ENCODE measurements at regions not wholly inside any gene's neighbourhood (a gene's known extent, or its start where the extent isn't known, plus 50 kb on each side); places are given as distances from the start of the nearest gene placed in this dataset.
"Not testable (repeated sequence)": the region's sequence is repeated elsewhere in the genome, so short reads cannot be mapped to it uniquely, and the experiment has no call there.

GRCh38 chr7:19953411-19953810 is 180.0 kb upstream of the TMEM196 start:
- not testable (repeated sequence) for H3K27ac ChIP-seq (ENCODE audit: low read length, poor library complexity, severe bottlenecking); H2BK12ac ChIP-seq (ENCODE audit: low read length in 2 of 2); H3K4me1 ChIP-seq (ENCODE audit: control insufficient read depth, insufficient read depth, low read depth, low read length); DNase-seq; H3K4me2 ChIP-seq (ENCODE audit: low read length, poor library complexity, severe bottlenecking); H2AFZ ChIP-seq (ENCODE audit: low read depth, low read length); H2BK15ac ChIP-seq (ENCODE audit: low read depth, poor library complexity, severe bottlenecking); H3K4me3 ChIP-seq (ENCODE audit: insufficient read depth in 1 of 2, low read depth in 1 of 2, low read length in 2 of 2); H3K14ac ChIP-seq (ENCODE audit: low read length in 2 of 2); H3K27me3 ChIP-seq (ENCODE audit: control insufficient read depth in 1 of 2, insufficient read depth in 1 of 2, low read length in 2 of 2); H2BK120ac ChIP-seq (ENCODE audit: low read depth, low read length); H2BK5ac ChIP-seq (ENCODE audit: low read depth, low read length, poor library complexity, severe bottlenecking); H3K18ac ChIP-seq (ENCODE audit: low read depth in 1 of 2, low read length in 2 of 2); H2AK5ac ChIP-seq (ENCODE audit: low read length, severe bottlenecking); H3K4ac ChIP-seq (ENCODE audit: low read depth in 1 of 2, low read length in 2 of 2); H3K79me1 ChIP-seq (replicated peaks; ENCODE audit: low read length, poor library complexity, severe bottlenecking); H3K23ac ChIP-seq (ENCODE audit: low read length in 2 of 2); H3K9ac ChIP-seq (ENCODE audit: low read length); H4K91ac ChIP-seq (ENCODE audit: low read length); H3K36me3 ChIP-seq (ENCODE audit: control insufficient read depth in 1 of 2, insufficient read depth in 2 of 2, low read depth in 1 of 2, low read length in 2 of 2); H4K8ac ChIP-seq (ENCODE audit: low read length)
- 96% methylated on average over 5 of the region's 5 CpGs for WGBS
- H3K9me3 ChIP-seq (ENCODE audit: control insufficient read depth, low read length): peaks cover 21% of the 10 kb centered on the region

GRCh38 chr7:19948160-19948559 is 174.7 kb upstream of the TMEM196 start:
- H3K79me1 ChIP-seq (replicated peaks; ENCODE audit: low read length, poor library complexity, severe bottlenecking): no peaks in the 10 kb centered on the region
- H3K4me2 ChIP-seq (ENCODE audit: low read length, poor library complexity, severe bottlenecking): no peak overlapping the region
- H3K27ac ChIP-seq (ENCODE audit: low read length, poor library complexity, severe bottlenecking): no peak overlapping the region
- H2BK12ac ChIP-seq (ENCODE audit: low read length in 2 of 2): no peak overlapping the region
- H4K91ac ChIP-seq (ENCODE audit: low read length): no peak overlapping the region
- no peak overlapping the region for H4K8ac ChIP-seq (ENCODE audit: low read length)
- H3K18ac ChIP-seq (ENCODE audit: low read depth in 1 of 2, low read length in 2 of 2): no peak overlapping the region
- no peak overlapping the region for H3K4me3 ChIP-seq (ENCODE audit: insufficient read depth in 1 of 2, low read depth in 1 of 2, low read length in 2 of 2)
- H2AFZ ChIP-seq (ENCODE audit: low read depth, low read length): no peak overlapping the region
- no peak for DNase-seq
- no peak overlapping the region for H3K14ac ChIP-seq (ENCODE audit: low read length in 2 of 2)
- H3K4me1 ChIP-seq (ENCODE audit: control insufficient read depth, insufficient read depth, low read depth, low read length): no peaks in the 10 kb centered on the region
- no peak overlapping the region for H2BK120ac ChIP-seq (ENCODE audit: low read depth, low read length)
- H3K23ac ChIP-seq (ENCODE audit: low read length in 2 of 2): no peak overlapping the region
- H3K4ac ChIP-seq (ENCODE audit: low read depth in 1 of 2, low read length in 2 of 2): no peak overlapping the region
- 76% methylated on average over 2 of the region's 3 CpGs for WGBS
- H3K9me3 ChIP-seq (ENCODE audit: control insufficient read depth, low read length): peaks cover 4% of the 10 kb centered on the region
- H2BK5ac ChIP-seq (ENCODE audit: low read depth, low read length, poor library complexity, severe bottlenecking): no peak overlapping the region
- H3K9ac ChIP-seq (ENCODE audit: low read length): no peak overlapping the region
- H3K27me3 ChIP-seq (ENCODE audit: control insufficient read depth in 1 of 2, insufficient read depth in 1 of 2, low read length in 2 of 2): no peaks in the 10 kb centered on the region
- no peak overlapping the region for H2BK15ac ChIP-seq (ENCODE audit: low read depth, poor library complexity, severe bottlenecking)
- H2AK5ac ChIP-seq (ENCODE audit: low read length, severe bottlenecking): no peak overlapping the region
- no peaks in the 10 kb centered on the region for H3K36me3 ChIP-seq (ENCODE audit: control insufficient read depth in 1 of 2, insufficient read depth in 2 of 2, low read depth in 1 of 2, low read length in 2 of 2)

- H3K4ac ChIP-seq (ENCODE audit: low read depth in 1 of 2, low read length in 2 of 2): no peak overlapping the region
- H2BK120ac ChIP-seq (ENCODE audit: low read depth, low read length): no peak overlapping the region
- DNase-seq: no peak
- H3K79me1 ChIP-seq (replicated peaks; ENCODE audit: low read length, poor library complexity, severe bottlenecking): no peaks in the 10 kb centered on the region
- H3K9me3 ChIP-seq (ENCODE audit: control insufficient read depth, low read length): no peaks in the 10 kb centered on the region
- no peak overlapping the region for H2AK5ac ChIP-seq (ENCODE audit: low read length, severe bottlenecking)
- no peak overlapping the region for H3K9ac ChIP-seq (ENCODE audit: low read length)
- no peak overlapping the region for H2BK5ac ChIP-seq (ENCODE audit: low read depth, low read length, poor library complexity, severe bottlenecking)
- H4K91ac ChIP-seq (ENCODE audit: low read length): no peak overlapping the region
- H2AFZ ChIP-seq (ENCODE audit: low read depth, low read length): no peak overlapping the region
- 84% methylated on average over 5 of the region's 5 CpGs for WGBS
- no peak overlapping the region for H3K4me2 ChIP-seq (ENCODE audit: low read length, poor library complexity, severe bottlenecking)
- no peak overlapping the region for H2BK15ac ChIP-seq (ENCODE audit: low read depth, poor library complexity, severe bottlenecking)
- no peak overlapping the region for H2BK12ac ChIP-seq (ENCODE audit: low read length in 2 of 2)
- H3K18ac ChIP-seq (ENCODE audit: low read depth in 1 of 2, low read length in 2 of 2): no peak overlapping the region
- H3K27me3 ChIP-seq (ENCODE audit: control insufficient read depth in 1 of 2, insufficient read depth in 1 of 2, low read length in 2 of 2): no peaks in the 10 kb centered on the region
- no peak overlapping the region for H3K4me3 ChIP-seq (ENCODE audit: insufficient read depth in 1 of 2, low read depth in 1 of 2, low read length in 2 of 2)
- no peaks in the 10 kb centered on the region for H3K36me3 ChIP-seq (ENCODE audit: control insufficient read depth in 1 of 2, insufficient read depth in 2 of 2, low read depth in 1 of 2, low read length in 2 of 2)
- no peak overlapping the region for H4K8ac ChIP-seq (ENCODE audit: low read length)
- peaks cover 2% of the 10 kb centered on the region for H3K4me1 ChIP-seq (ENCODE audit: control insufficient read depth, insufficient read depth, low read depth, low read length)
- no peak overlapping the region for H3K27ac ChIP-seq (ENCODE audit: low read length, poor library complexity, severe bottlenecking)
- no peak overlapping the region for H3K23ac ChIP-seq (ENCODE audit: low read length in 2 of 2)
- H3K14ac ChIP-seq (ENCODE audit: low read length in 2 of 2): no peak overlapping the region
Observed at GRCh38 chr7:19944363-19945120, 171.1 kb upstream of the TMEM196 start.

GRCh38 chr7:19939746-19940145 is 166.3 kb upstream of the TMEM196 start:
- Histone ChIP-seq H3K9ac (ENCODE audit: low read length) (peak overlapping the region; percentile 44), H3K27ac (ENCODE audit: low read length, poor library complexity, severe bottlenecking) (no peak overlapping the region), H4K91ac (ENCODE audit: low read length) (no peak overlapping the region), H3K79me1 (replicated peaks; ENCODE audit: low read length, poor library complexity, severe bottlenecking) (no peaks in the 10 kb centered on the region), H3K27me3 (ENCODE audit: control insufficient read depth in 1 of 2, insufficient read depth in 1 of 2, low read length in 2 of 2) (no peaks in the 10 kb centered on the region), H2BK12ac (ENCODE audit: low read length in 2 of 2) (no peak overlapping the region), H3K36me3 (ENCODE audit: control insufficient read depth in 1 of 2, insufficient read depth in 2 of 2, low read depth in 1 of 2, low read length in 2 of 2) (no peaks in the 10 kb centered on the region), H2AK5ac (ENCODE audit: low read length, severe bottlenecking) (peak overlapping the region; percentile 55), H3K4me1 (ENCODE audit: control insufficient read depth, insufficient read depth, low read depth, low read length) (peaks cover 2% of the 10 kb centered on the region), H2BK15ac (ENCODE audit: low read depth, poor library complexity, severe bottlenecking) (no peak overlapping the region), H4K8ac (ENCODE audit: low read length) (no peak overlapping the region), H2AFZ (ENCODE audit: low read depth, low read length) (no peak overlapping the region), H3K23ac (ENCODE audit: low read length in 2 of 2) (no peak overlapping the region), H3K4me3 (ENCODE audit: insufficient read depth in 1 of 2, low read depth in 1 of 2, low read length in 2 of 2) (no peak overlapping the region), H2BK120ac (ENCODE audit: low read depth, low read length) (no peak overlapping the region), H3K18ac (ENCODE audit: low read depth in 1 of 2, low read length in 2 of 2) (peak overlapping the region in 1 of 2 experiments; percentile 49), H2BK5ac (ENCODE audit: low read depth, low read length, poor library complexity, severe bottlenecking) (no peak overlapping the region), H3K4ac (ENCODE audit: low read depth in 1 of 2, low read length in 2 of 2) (no peak overlapping the region), H3K9me3 (ENCODE audit: control insufficient read depth, low read length) (no peaks in the 10 kb centered on the region), H3K14ac (ENCODE audit: low read length in 2 of 2) (peak overlapping the region in 1 of 2 experiments; percentile 15), H3K4me2 (ENCODE audit: low read length, poor library complexity, severe bottlenecking) (no peak overlapping the region)
- peak; percentile 75 for DNase-seq

Data from mesenchymal stem cell (in vitro differentiated cells and primary cell).